ENCODE measurements at regions not wholly inside any gene's neighbourhood (a gene's known extent, or its start where the extent isn't known, plus 50 kb on each side); places are given as distances from the start of the nearest gene placed in this dataset.

- DNase-seq (ENCODE audit: low read depth): no peak
- no peak for TF ChIP-seq CTCF (IDR thresholded peaks at IDR 0.05; ENCODE audit: low read depth, low read length, missing control alignments)
- no peak overlapping the region for H3K4me3 ChIP-seq (ENCODE audit: low read depth, low read length)
Observed at GRCh38 chr6:18741741-18742140, 354.6 kb downstream of the RNF144B start.

- TF ChIP-seq CTCF (IDR thresholded peaks at IDR 0.05; ENCODE audit: low read depth, low read length, missing control alignments): no peak
- no peak for DNase-seq (ENCODE audit: low read depth)
- H3K4me3 ChIP-seq (ENCODE audit: low read depth, low read length): no peak overlapping the region
Observed at GRCh38 chr6:18742406-18742805, 355.3 kb downstream of the RNF144B start.

GRCh38 chr6:18746727-18747126, 359.6 kb downstream of the RNF144B start:
- no peak for TF ChIP-seq CTCF (IDR thresholded peaks at IDR 0.05; ENCODE audit: low read depth, low read length, missing control alignments)
- H3K4me3 ChIP-seq (ENCODE audit: low read depth, low read length): no peak overlapping the region
- DNase-seq (ENCODE audit: low read depth): no peak

- H3K4me3 ChIP-seq (ENCODE audit: low read depth, low read length): no peak overlapping the region
- no peak for TF ChIP-seq CTCF (IDR thresholded peaks at IDR 0.05; ENCODE audit: low read depth, low read length, missing control alignments)
- no peak for DNase-seq (ENCODE audit: low read depth)
Observed at GRCh38 chr6:18748314-18748713, 361.2 kb downstream of the RNF144B start.

- no peak for TF ChIP-seq CTCF (IDR thresholded peaks at IDR 0.05; ENCODE audit: low read depth, low read length, missing control alignments)
- no peak for DNase-seq (ENCODE audit: low read depth)
- H3K4me3 ChIP-seq (ENCODE audit: low read depth, low read length): no peak overlapping the region
Observed at GRCh38 chr6:18752278-18753068, 365.3 kb downstream of the RNF144B start.

- DNase-seq (ENCODE audit: low read depth): no peak
- TF ChIP-seq CTCF (IDR thresholded peaks at IDR 0.05; ENCODE audit: low read depth, low read length, missing control alignments): no peak
- no peak overlapping the region for H3K4me3 ChIP-seq (ENCODE audit: low read depth, low read length)
Observed at GRCh38 chr6:18753076-18753475, 365.9 kb downstream of the RNF144B start.

GRCh38 chr6:18763086-18763485, 375.9 kb downstream of the RNF144B start:
- no peak overlapping the region for H3K4me3 ChIP-seq (ENCODE audit: low read depth, low read length)
- DNase-seq (ENCODE audit: low read depth): no peak
- TF ChIP-seq CTCF (IDR thresholded peaks at IDR 0.05; ENCODE audit: low read depth, low read length, missing control alignments): no peak

Data from GM12864 (cell line).